Ectodermal cell (in vitro differentiated cells): ENCODE measurements at regions not wholly inside any gene's neighbourhood (a gene's known extent, or its start where the extent isn't known, plus 50 kb on each side); places are given as distances from the start of the nearest gene placed in this dataset.

Source experiments
- H3K27ac ChIP-seq: 2 replicates; pipeline ENCODE4 v1.7.0; 2013; ENCODE audit warnings: mild to moderate bottlenecking, low read depth, low read length; ENCODE audit not compliant: insufficient read depth, poor library complexity, severe bottlenecking
- H3K27me3 ChIP-seq: 2 replicates; pipeline ENCODE4 v1.7.0; 2013; ENCODE audit warnings: mild to moderate bottlenecking, low read length; ENCODE audit not compliant: insufficient read depth, control insufficient read depth, poor library complexity, severe bottlenecking
- H3K36me3 ChIP-seq: one replicate; pipeline ENCODE4 v1.7.0; 2013; ENCODE audit warnings: low read length; ENCODE audit not compliant: control insufficient read depth, insufficient read depth
- H3K4me1 ChIP-seq: one replicate; pipeline ENCODE4 v1.7.0; 2013; ENCODE audit warnings: low read length; ENCODE audit not compliant: control insufficient read depth, insufficient read depth
- H3K4me3 ChIP-seq: 2 replicates; pipeline ENCODE4 v1.7.0; 2013; ENCODE audit warnings: low read depth, low read length, control low read depth; ENCODE audit not compliant: insufficient read depth
- H3K9me3 ChIP-seq: 2 replicates; pipeline ENCODE4 v1.7.0; 2013; ENCODE audit warnings: mild to moderate bottlenecking, low read length, moderate library complexity; ENCODE audit not compliant: control insufficient read depth
- WGBS, 2 experiments: methylation state at CpG; one replicate each; pipeline ENCODE4 v1.1.7; 2013; ENCODE audit warnings: missing lambda C conversion rate in 2 of 2; 5-methylcytosine and 5-hydroxymethylcytosine counted together

- 100% methylated on average over 1 of the region's 1 CpG for WGBS, 2 experiments
- no peaks in the 10 kb centered on the region for H3K27me3 ChIP-seq
Observed at GRCh38 chr13:61810065-61810464, 394.4 kb upstream of the PCDH20 start.

GRCh38 chr13:61797397-61797796, 381.7 kb upstream of the PCDH20 start:
- H3K4me1 ChIP-seq: no peaks in the 10 kb centered on the region
- no peaks in the 10 kb centered on the region for H3K9me3 ChIP-seq
- 100% methylated on average over 1 of the region's 1 CpG; no CpG with 5 or more reads in 1 of the 2 experiments for WGBS, 2 experiments

More at GRCh38 chr13:61810065-61810464, 394.4 kb upstream of the PCDH20 start:
- Histone ChIP-seq H3K4me3 (no peak overlapping the region), H3K9me3 (no peaks in the 10 kb centered on the region), H3K27ac (no peak overlapping the region), H3K4me1 (no peaks in the 10 kb centered on the region), H3K36me3 (no peaks in the 10 kb centered on the region)

GRCh38 chr13:61795580-61795979, 379.9 kb upstream of the PCDH20 start:
- Histone ChIP-seq H3K4me3 (no peak overlapping the region), H3K36me3 (no peaks in the 10 kb centered on the region), H3K9me3 (no peaks in the 10 kb centered on the region), H3K27ac (no peak overlapping the region), H3K4me1 (no peaks in the 10 kb centered on the region), H3K27me3 (no peaks in the 10 kb centered on the region)
- WGBS, 2 experiments: 95 to 100% methylated on average over 1 of the region's 1 CpG

More at GRCh38 chr13:61797397-61797796, 381.7 kb upstream of the PCDH20 start:
- no peaks in the 10 kb centered on the region for H3K27me3 ChIP-seq
- no peak overlapping the region for H3K4me3 ChIP-seq
- H3K36me3 ChIP-seq: no peaks in the 10 kb centered on the region
- no peak overlapping the region for H3K27ac ChIP-seq

- 78 to 100% methylated on average over 1 to 3 of the region's 3 CpGs for WGBS, 2 experiments
- H3K27me3 ChIP-seq: no peaks in the 10 kb centered on the region
- H3K4me3 ChIP-seq: no peak overlapping the region
- no peaks in the 10 kb centered on the region for H3K9me3 ChIP-seq
- H3K27ac ChIP-seq: no peak overlapping the region
- H3K36me3 ChIP-seq: no peaks in the 10 kb centered on the region
- H3K4me1 ChIP-seq: no peaks in the 10 kb centered on the region
Observed at GRCh38 chr13:61779456-61779855, 363.8 kb upstream of the PCDH20 start.

DNA sequence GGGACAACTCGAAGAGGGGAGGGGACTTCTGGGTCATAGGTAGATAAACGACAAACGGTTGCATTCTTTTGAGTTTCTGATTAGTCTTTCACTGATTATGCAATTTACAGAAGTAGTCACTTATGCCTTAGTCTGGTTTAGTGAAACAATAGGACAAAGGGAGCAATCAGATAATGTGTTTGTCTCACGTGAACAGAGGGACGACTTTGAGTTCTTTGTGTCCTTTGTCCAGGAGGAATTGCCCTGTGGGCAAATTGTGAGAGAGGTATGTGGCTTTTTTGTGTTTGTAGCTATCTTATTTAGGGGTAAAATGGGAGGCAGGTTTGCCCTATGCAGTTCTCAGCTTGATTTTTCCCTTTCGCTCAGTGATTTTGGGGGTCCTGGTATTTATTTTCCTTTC, 362.9 kb upstream of the PCDH20 start:
- no peak overlapping the region for H3K4me3 ChIP-seq

GRCh38 chr13:61777899-61778298, 362.2 kb upstream of the PCDH20 start:
- WGBS, 2 experiments: 100% methylated on average over 1 of the region's 2 CpGs
- H3K9me3 ChIP-seq: no peaks in the 10 kb centered on the region

More for the DNA sequence above, 362.9 kb upstream of the PCDH20 start:
- Histone ChIP-seq H3K4me1 (no peaks in the 10 kb centered on the region), H3K27ac (peak overlapping the region; percentile 57), H3K27me3 (no peaks in the 10 kb centered on the region), H3K9me3 (no peaks in the 10 kb centered on the region), H3K36me3 (no peaks in the 10 kb centered on the region)
- WGBS, 2 experiments: 64 to 67% methylated on average over 5 to 6 of the region's 6 CpGs

DNA sequence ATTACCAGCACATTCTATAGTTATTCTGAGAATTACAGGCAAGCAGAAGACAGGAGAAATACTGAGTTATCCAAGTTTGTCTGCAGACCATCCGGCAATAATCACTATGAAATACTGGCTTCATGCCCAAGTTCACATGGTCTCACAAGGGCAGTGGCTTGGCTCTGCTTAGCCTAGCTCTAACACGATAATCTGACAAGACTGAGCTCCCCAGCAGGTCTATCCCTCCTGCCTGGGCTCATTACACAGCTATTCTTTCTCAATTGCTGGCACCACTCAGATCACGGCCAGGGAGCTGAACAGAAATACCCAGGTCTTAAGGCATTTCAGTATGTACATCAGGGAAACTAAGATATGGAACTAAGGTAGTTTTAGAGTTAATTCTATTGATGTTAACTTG, 361.6 kb upstream of the PCDH20 start:
- H3K36me3 ChIP-seq: no peaks in the 10 kb centered on the region
- WGBS, 2 experiments: 70 to 81% methylated on average over 3 of the region's 3 CpGs

More at GRCh38 chr13:61777899-61778298, 362.2 kb upstream of the PCDH20 start:
- Histone ChIP-seq H3K36me3 (no peaks in the 10 kb centered on the region), H3K27me3 (no peaks in the 10 kb centered on the region), H3K27ac (no peak overlapping the region), H3K4me3 (no peak overlapping the region), H3K4me1 (no peaks in the 10 kb centered on the region)

DNA sequence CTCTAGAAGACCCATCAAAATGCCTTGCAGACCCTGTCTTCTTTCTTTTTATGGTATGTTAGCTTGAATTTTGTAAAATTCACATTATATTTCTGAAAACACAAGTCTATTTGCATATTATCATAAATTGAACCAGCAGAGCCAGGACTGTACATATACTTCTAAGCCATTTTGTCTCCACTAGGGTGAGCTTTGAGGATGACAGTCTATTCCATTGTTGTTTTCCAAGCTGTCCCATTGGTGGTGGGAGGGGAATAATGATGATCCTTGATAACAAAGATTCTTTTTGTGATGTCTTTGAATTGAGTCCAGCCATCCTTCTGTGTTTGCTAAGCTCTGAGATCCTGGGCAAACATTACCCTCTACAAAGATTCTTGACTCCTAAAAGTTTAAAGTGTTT, 359.3 kb upstream of the PCDH20 start:
- Histone ChIP-seq H3K4me1 (no peaks in the 10 kb centered on the region), H3K4me3 (no peak overlapping the region), H3K27ac (no peak overlapping the region), H3K27me3 (no peaks in the 10 kb centered on the region), H3K36me3 (no peaks in the 10 kb centered on the region), H3K9me3 (no peaks in the 10 kb centered on the region)

More for the DNA sequence above, 361.6 kb upstream of the PCDH20 start:
- Histone ChIP-seq H3K4me3 (no peak overlapping the region), H3K27ac (no peak overlapping the region), H3K9me3 (no peaks in the 10 kb centered on the region), H3K4me1 (no peaks in the 10 kb centered on the region), H3K27me3 (no peaks in the 10 kb centered on the region)

- Histone ChIP-seq H3K4me3 (no peak overlapping the region), H3K4me1 (no peaks in the 10 kb centered on the region)
Observed at GRCh38 chr13:61770681-61771080, 355.0 kb upstream of the PCDH20 start.

DNA sequence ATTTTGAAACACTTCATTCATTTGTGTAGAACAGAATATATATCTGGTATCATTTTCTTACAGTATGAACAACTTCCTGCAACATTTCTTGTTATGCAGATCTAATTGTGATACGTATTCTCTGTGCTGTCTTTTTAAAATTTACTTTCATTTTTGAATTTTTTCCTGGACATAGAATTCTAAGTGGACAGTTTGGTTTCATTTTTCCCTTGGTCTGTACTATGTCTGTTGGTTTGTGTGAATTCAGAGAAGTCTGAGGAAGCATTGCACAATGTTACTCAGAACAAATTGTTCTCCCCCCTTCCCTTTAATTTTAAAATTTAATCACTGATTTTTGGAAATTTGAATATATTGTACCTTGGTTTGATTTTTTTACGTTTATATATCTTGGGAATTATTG, 352.5 kb upstream of the PCDH20 start:
- Histone ChIP-seq H3K9me3 (no peaks in the 10 kb centered on the region), H3K36me3 (no peaks in the 10 kb centered on the region), H3K27ac (no peak overlapping the region), H3K4me3 (no peak overlapping the region), H3K4me1 (no peaks in the 10 kb centered on the region), H3K27me3 (no peaks in the 10 kb centered on the region)
- 78% methylated on average over 2 of the region's 2 CpGs; no CpG with 5 or more reads in 1 of the 2 experiments for WGBS, 2 experiments

More at GRCh38 chr13:61770681-61771080, 355.0 kb upstream of the PCDH20 start:
- no peak overlapping the region for H3K27ac ChIP-seq
- H3K36me3 ChIP-seq: no peaks in the 10 kb centered on the region
- 75 to 78% methylated on average over 3 to 4 of the region's 4 CpGs for WGBS, 2 experiments
- no peaks in the 10 kb centered on the region for H3K9me3 ChIP-seq
- H3K27me3 ChIP-seq: no peaks in the 10 kb centered on the region

GRCh38 chr13:61766667-61767058, 351.0 kb upstream of the PCDH20 start:
- Histone ChIP-seq H3K4me1 (no peaks in the 10 kb centered on the region), H3K27ac (no peak overlapping the region), H3K4me3 (no peak overlapping the region), H3K9me3 (no peaks in the 10 kb centered on the region), H3K27me3 (no peaks in the 10 kb centered on the region), H3K36me3 (no peaks in the 10 kb centered on the region)
- WGBS, 2 experiments: 98 to 99% methylated on average over 11 of the region's 11 CpGs
